ENCODE measurements at regions not wholly inside any gene's neighbourhood (a gene's known extent, or its start where the extent isn't known, plus 50 kb on each side); places are given as distances from the start of the nearest gene placed in this dataset.

DNA sequence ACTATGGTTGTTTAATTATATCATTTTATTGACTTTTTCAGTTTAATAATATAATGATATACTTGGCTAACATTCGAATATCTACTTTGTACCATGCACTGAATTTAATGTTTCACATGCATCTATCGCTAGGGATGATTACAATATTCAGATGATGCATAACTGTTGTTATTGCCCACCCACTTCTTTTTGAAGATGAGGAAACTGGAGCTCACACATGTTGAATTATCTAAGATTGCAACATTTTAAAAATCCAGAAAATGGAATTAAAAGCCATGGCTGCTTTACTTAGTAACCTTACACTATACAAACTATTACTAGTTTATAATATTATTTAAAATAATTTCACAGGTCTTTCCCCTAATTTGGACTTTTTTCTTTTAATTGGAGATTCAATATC is 171.7 kb downstream of the TLR4 start:
- TF ChIP-seq, protein P1, sequence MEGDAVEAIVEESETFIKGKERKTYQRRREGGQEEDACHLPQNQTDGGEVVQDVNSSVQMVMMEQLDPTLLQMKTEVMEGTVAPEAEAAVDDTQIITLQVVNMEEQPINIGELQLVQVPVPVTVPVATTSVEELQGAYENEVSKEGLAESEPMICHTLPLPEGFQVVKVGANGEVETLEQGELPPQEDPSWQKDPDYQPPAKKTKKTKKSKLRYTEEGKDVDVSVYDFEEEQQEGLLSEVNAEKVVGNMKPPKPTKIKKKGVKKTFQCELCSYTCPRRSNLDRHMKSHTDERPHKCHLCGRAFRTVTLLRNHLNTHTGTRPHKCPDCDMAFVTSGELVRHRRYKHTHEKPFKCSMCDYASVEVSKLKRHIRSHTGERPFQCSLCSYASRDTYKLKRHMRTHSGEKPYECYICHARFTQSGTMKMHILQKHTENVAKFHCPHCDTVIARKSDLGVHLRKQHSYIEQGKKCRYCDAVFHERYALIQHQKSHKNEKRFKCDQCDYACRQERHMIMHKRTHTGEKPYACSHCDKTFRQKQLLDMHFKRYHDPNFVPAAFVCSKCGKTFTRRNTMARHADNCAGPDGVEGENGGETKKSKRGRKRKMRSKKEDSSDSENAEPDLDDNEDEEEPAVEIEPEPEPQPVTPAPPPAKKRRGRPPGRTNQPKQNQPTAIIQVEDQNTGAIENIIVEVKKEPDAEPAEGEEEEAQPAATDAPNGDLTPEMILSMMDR (IDR thresholded peaks at IDR 0.05) = no peak
- no peak for TF ChIP-seq POLR2A (IDR thresholded peaks at IDR 0.05)
